Neural cell (in vitro differentiated cells): ENCODE measurements at regions not wholly inside any gene's neighbourhood (a gene's known extent, or its start where the extent isn't known, plus 50 kb on each side); places are given as distances from the start of the nearest gene placed in this dataset.

Experiments
- H2AFZ ChIP-seq: fragments of 200-600, 300-800 bp; sonication (generic), shearing (Covaris generic); 2 replicates; pipeline ENCODE4 v1.6.0; 2014; ENCODE audit warnings: low read depth, mild to moderate bottlenecking, antibody characterized with exemption, low read length, moderate library complexity
- H3F3A ChIP-seq: fragments of 200-600 bp; shearing (Covaris generic); 2 replicates; pipeline ENCODE4 v1.6.1; 2016; ENCODE audit warnings: mild to moderate bottlenecking, moderate library complexity, mixed read lengths, antibody characterized with exemption, low read length; ENCODE audit not compliant: insufficient read depth, poor library complexity, severe bottlenecking
- H3K27ac ChIP-seq: fragments of 200-600, 300-800 bp; sonication (generic), shearing (Covaris generic); 2 replicates; pipeline ENCODE4 v1.5.1; 2014; ENCODE audit warnings: mild to moderate bottlenecking, low read length, moderate library complexity
- H3K27me3 ChIP-seq: fragments of 300-800, 200-600 bp; sonication (generic), shearing (Covaris generic); 2 replicates; pipeline ENCODE4 v1.6.0; 2014; ENCODE audit warnings: mild to moderate bottlenecking, low read depth, low read length, moderate library complexity; ENCODE audit not compliant: insufficient read depth
- H3K36me3 ChIP-seq: fragments of 300-800, 200-600 bp; sonication (generic), shearing (Covaris generic); 2 replicates; pipeline ENCODE4 v1.5.1; 2014; ENCODE audit warnings: mild to moderate bottlenecking, antibody characterized with exemption, low read length, moderate library complexity; ENCODE audit not compliant: insufficient read depth
- H3K4me2 ChIP-seq: fragments of 300-800, 200-600 bp; sonication (generic), shearing (Covaris generic); 2 replicates; pipeline ENCODE4 v1.6.0; 2014; ENCODE audit warnings: mild to moderate bottlenecking, low read length
- H3K4me3 ChIP-seq: fragments of 300-800, 200-600 bp; sonication (generic), shearing (Covaris generic); 2 replicates; pipeline ENCODE4 v1.5.1; 2014; ENCODE audit warnings: mild to moderate bottlenecking, low read length, moderate library complexity
- H3K79me2 ChIP-seq: fragments of 200-600 bp; shearing (Covaris generic); replicated peaks from 2 replicates; pipeline ENCODE4 v1.6.0; 2014; ENCODE audit warnings: mild to moderate bottlenecking, low read length, moderate library complexity; ENCODE audit not compliant: insufficient read depth
- H3K9ac ChIP-seq: fragments of 300-800, 200-600 bp; sonication (generic), shearing (Covaris generic); 2 replicates; pipeline ENCODE4 v1.6.1; 2016; ENCODE audit warnings: mild to moderate bottlenecking, low read length, mixed read lengths
- H3K9me2 ChIP-seq: fragments of 200-600 bp; shearing (Covaris generic); 2 replicates; pipeline ENCODE4 v1.6.1; 2016; ENCODE audit warnings: mild to moderate bottlenecking, low read length, mixed read lengths; ENCODE audit not compliant: insufficient read depth
- H3K9me3 ChIP-seq: fragments of 200-600, 300-800 bp; sonication (generic), shearing (Covaris generic); 2 replicates; pipeline ENCODE4 v1.6.1; 2016; ENCODE audit warnings: mild to moderate bottlenecking, mixed run types, low read length, moderate library complexity, mixed read lengths
- H4K20me1 ChIP-seq: fragments of 200-600 bp; shearing (Covaris generic); 2 replicates; pipeline ENCODE4 v1.6.1; 2016; ENCODE audit warnings: mild to moderate bottlenecking, mixed run types; ENCODE audit not compliant: insufficient read depth
- CTCF ChIP-seq: fragments of 450-650 bp; IDR thresholded peaks from 2 replicates; pipeline ENCODE4 v1.5.1; 2014; ENCODE audit warnings: antibody characterized with exemption, mild to moderate bottlenecking, moderate library complexity; ENCODE audit not compliant: poor library complexity, severe bottlenecking
- EP300 ChIP-seq: fragments of 450-650 bp; conservative IDR thresholded peaks from 2 replicates; pipeline ENCODE4 v1.6.1; 2014; ENCODE audit warnings: antibody characterized with exemption, mild to moderate bottlenecking, moderate library complexity; ENCODE audit not compliant: poor library complexity, severe bottlenecking
- EZH2 ChIP-seq: fragments of 200-600, 300-800 bp; shearing (Covaris generic), sonication (generic); IDR thresholded peaks from 2 replicates; pipeline ENCODE4 v1.6.1; 2014; ENCODE audit warnings: antibody characterized with exemption, low read length, borderline replicate concordance, mild to moderate bottlenecking; ENCODE audit not compliant: insufficient read depth, poor library complexity, severe bottlenecking
- MXI1 ChIP-seq: fragments of 450-650 bp; conservative IDR thresholded peaks from 2 replicates; pipeline ENCODE4 v1.6.1; 2014; ENCODE audit warnings: antibody characterized with exemption, mild to moderate bottlenecking; ENCODE audit not compliant: poor library complexity, severe bottlenecking
- POLR2AphosphoS5 ChIP-seq: IDR thresholded peaks from 2 replicates; pipeline ENCODE4 v1.6.1; 2012
- RAD21 ChIP-seq: fragments of 450-650 bp; conservative IDR thresholded peaks from 2 replicates; pipeline ENCODE4 v1.6.1; 2014; ENCODE audit warnings: antibody characterized with exemption, mild to moderate bottlenecking, moderate library complexity
- REST ChIP-seq: IDR thresholded peaks from 2 replicates; pipeline ENCODE4 v1.6.1; 2012; ENCODE audit warnings: borderline replicate concordance
- SMC3 ChIP-seq: fragments of 450-650 bp; conservative IDR thresholded peaks from 2 replicates; pipeline ENCODE4 v1.6.1; 2014; ENCODE audit warnings: antibody characterized with exemption, mild to moderate bottlenecking, moderate library complexity; ENCODE audit not compliant: poor library complexity
- TAF1 ChIP-seq: IDR thresholded peaks from 2 replicates; pipeline ENCODE4 v1.6.1; 2012; ENCODE audit warnings: low read depth

- Histone ChIP-seq H3K36me3 (no peaks in the 10 kb centered on the region), H3K4me3 (no peak overlapping the region), H3K79me2 (no peaks in the 10 kb centered on the region), H4K20me1 (no peaks in the 10 kb centered on the region), H3K27ac (no peak overlapping the region), H3K9me3 (no peaks in the 10 kb centered on the region), H3K27me3 (no peaks in the 10 kb centered on the region), H3K9ac (no peak overlapping the region), H3K9me2 (no peaks in the 10 kb centered on the region), H2AFZ (no peak overlapping the region), H3F3A (no peaks in the 10 kb centered on the region), H3K4me2 (no peak overlapping the region)
- TF ChIP-seq RAD21 (no peak), REST (no peak), POLR2AphosphoS5 (no peak), CTCF (no peak), EZH2 (no peak), EP300 (no peak)
Observed at GRCh38 chr22:27450448-27450847, 351.1 kb downstream of the MN1 start.

- Histone ChIP-seq H3K27ac (no peak overlapping the region), H4K20me1 (no peaks in the 10 kb centered on the region), H3K27me3 (no peaks in the 10 kb centered on the region), H3K79me2 (no peaks in the 10 kb centered on the region), H3K9me2 (no peaks in the 10 kb centered on the region), H3K4me2 (no peak overlapping the region), H3F3A (no peaks in the 10 kb centered on the region), H3K36me3 (no peaks in the 10 kb centered on the region), H2AFZ (no peak overlapping the region), H3K9ac (no peak overlapping the region), H3K4me3 (no peak overlapping the region), H3K9me3 (no peaks in the 10 kb centered on the region)
- TF ChIP-seq REST (no peak), TAF1 (no peak), EP300 (no peak), SMC3 (no peak), CTCF (no peak), EZH2 (no peak), MXI1 (no peak), RAD21 (no peak), POLR2AphosphoS5 (no peak)
Observed at GRCh38 chr22:27452245-27452644, 349.3 kb downstream of the MN1 start.
